Fibroblast of lung (primary cell): ENCODE measurements at regions not wholly inside any gene's neighbourhood (a gene's known extent, or its start where the extent isn't known, plus 50 kb on each side); places are given as distances from the start of the nearest gene placed in this dataset.

ENCODE experiments used
- DNase-seq, 2 donors: peaks; one replicate each; pipeline versions ENCODE4 v3.0.0 to v3.0.0-alpha.2; 2010; ENCODE audit warnings: low read depth in 2 of 2
- H2AFZ ChIP-seq: 2 replicates; pipeline ENCODE4 v1.5.1; 2012; ENCODE audit warnings: low read length, control low read depth, inconsistent platforms
- H3K27ac ChIP-seq: 2 replicates; pipeline ENCODE4 v1.5.1; 2011; ENCODE audit warnings: low read length, control low read depth; ENCODE audit not compliant: insufficient read depth
- H3K27me3 ChIP-seq: 2 replicates; pipeline ENCODE4 v1.5.1; 2011; ENCODE audit warnings: mild to moderate bottlenecking, low read length; ENCODE audit not compliant: control insufficient read depth, insufficient read depth
- H3K36me3 ChIP-seq: 2 replicates; pipeline ENCODE4 v1.5.1; 2011; ENCODE audit warnings: low read length; ENCODE audit not compliant: control insufficient read depth, insufficient read depth
- H3K4me1 ChIP-seq: 2 replicates; pipeline ENCODE4 v1.5.1; 2011; ENCODE audit warnings: low read length; ENCODE audit not compliant: control insufficient read depth, insufficient read depth; ENCODE audit errors: extremely low read depth
- H3K4me2 ChIP-seq: 2 replicates; pipeline ENCODE4 v1.5.1; 2011; ENCODE audit warnings: low read length, control low read depth; ENCODE audit not compliant: insufficient read depth; ENCODE audit errors: extremely low read depth
- H3K4me3 ChIP-seq, 4 experiments: fragments of 200-600 bp in 1 of 4; sonication (generic) in 1 of 4; replicated peaks in 1 of 4; 2 replicates each; pipeline ENCODE4 v1.5.1; 2011 to 2016; ENCODE audit warnings: low read length in 4 of 4, low read depth in 3 of 4, mild to moderate bottlenecking in 3 of 4, control low read depth in 2 of 4, inconsistent platforms in 1 of 4, mixed read lengths in 1 of 4; ENCODE audit not compliant: insufficient read depth in 1 of 4; ENCODE audit errors: control extremely low read depth in 1 of 4
- H3K79me2 ChIP-seq: 2 replicates; pipeline ENCODE4 v1.5.1; 2012; ENCODE audit warnings: mild to moderate bottlenecking, low read length, inconsistent platforms; ENCODE audit not compliant: control insufficient read depth, insufficient read depth
- H3K9ac ChIP-seq: 2 replicates; pipeline ENCODE4 v1.5.1; 2011; ENCODE audit warnings: mild to moderate bottlenecking, low read length, control low read depth; ENCODE audit not compliant: insufficient read depth
- H3K9me3 ChIP-seq: 2 replicates; pipeline ENCODE4 v1.5.1; 2012; ENCODE audit warnings: low read depth, low read length; ENCODE audit not compliant: control insufficient read depth, insufficient read depth
- H4K20me1 ChIP-seq: 2 replicates; pipeline ENCODE4 v1.5.1; 2011; ENCODE audit warnings: low read length; ENCODE audit not compliant: control insufficient read depth, insufficient read depth; ENCODE audit errors: extremely low read depth
- EZH2 ChIP-seq: IDR thresholded peaks from 2 replicates; pipeline ENCODE4 v1.5.1; 2012; ENCODE audit warnings: low read length, control low read depth, mild to moderate bottlenecking; ENCODE audit errors: missing control alignments
- TF ChIP-seq, protein P1 (sequence below), 2 donors: IDR thresholded peaks in 1 of 2; conservative IDR thresholded peaks in 1 of 2; 1 replicate in 1 of 2; 2 replicates in 1 of 2; pipeline ENCODE4 v1.5.1; 2011 to 2012; ENCODE audit warnings: low read length in 2 of 2, control low read depth in 1 of 2, inconsistent platforms in 1 of 2, low read depth in 1 of 2, mild to moderate bottlenecking in 1 of 2

DNA sequence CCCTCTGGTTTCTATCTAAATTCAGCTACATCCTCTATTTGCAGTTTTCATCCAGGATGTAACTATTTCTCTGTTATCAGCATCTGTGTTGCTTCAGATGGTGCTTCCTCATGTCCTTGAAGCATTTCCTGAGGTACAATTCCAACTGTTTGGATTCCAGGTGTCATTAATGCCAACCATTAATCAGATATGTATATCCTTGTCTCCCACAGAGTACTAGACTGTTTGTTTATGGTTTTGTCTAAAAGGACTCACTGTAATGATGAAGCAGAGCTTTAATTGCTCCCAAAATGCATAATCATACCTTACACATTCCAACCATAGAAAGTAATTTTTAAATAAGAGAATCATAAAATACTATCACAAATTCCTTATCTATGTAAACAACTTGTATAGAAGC, 288.5 kb upstream of the MME start:
- Histone ChIP-seq H2AFZ (no peak overlapping the region), H3K4me3 (no peak overlapping the region), H3K4me1 (peaks cover 7% of the 10 kb centered on the region), H3K4me2 (no peak overlapping the region), H3K79me2 (no peaks in the 10 kb centered on the region), H4K20me1 (no peaks in the 10 kb centered on the region), H3K9me3 (no peaks in the 10 kb centered on the region), H3K36me3 (no peaks in the 10 kb centered on the region), H3K9ac (no peak overlapping the region), H3K27ac (no peak overlapping the region), H3K27me3 (no peaks in the 10 kb centered on the region)
- no peak for DNase-seq
- TF ChIP-seq, protein P1, sequence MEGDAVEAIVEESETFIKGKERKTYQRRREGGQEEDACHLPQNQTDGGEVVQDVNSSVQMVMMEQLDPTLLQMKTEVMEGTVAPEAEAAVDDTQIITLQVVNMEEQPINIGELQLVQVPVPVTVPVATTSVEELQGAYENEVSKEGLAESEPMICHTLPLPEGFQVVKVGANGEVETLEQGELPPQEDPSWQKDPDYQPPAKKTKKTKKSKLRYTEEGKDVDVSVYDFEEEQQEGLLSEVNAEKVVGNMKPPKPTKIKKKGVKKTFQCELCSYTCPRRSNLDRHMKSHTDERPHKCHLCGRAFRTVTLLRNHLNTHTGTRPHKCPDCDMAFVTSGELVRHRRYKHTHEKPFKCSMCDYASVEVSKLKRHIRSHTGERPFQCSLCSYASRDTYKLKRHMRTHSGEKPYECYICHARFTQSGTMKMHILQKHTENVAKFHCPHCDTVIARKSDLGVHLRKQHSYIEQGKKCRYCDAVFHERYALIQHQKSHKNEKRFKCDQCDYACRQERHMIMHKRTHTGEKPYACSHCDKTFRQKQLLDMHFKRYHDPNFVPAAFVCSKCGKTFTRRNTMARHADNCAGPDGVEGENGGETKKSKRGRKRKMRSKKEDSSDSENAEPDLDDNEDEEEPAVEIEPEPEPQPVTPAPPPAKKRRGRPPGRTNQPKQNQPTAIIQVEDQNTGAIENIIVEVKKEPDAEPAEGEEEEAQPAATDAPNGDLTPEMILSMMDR (conservative IDR thresholded peaks at IDR 0.05 in 1 of 2, IDR thresholded peaks at IDR 0.05 in 1 of 2; ENCODE audit: low read depth in 1 of 2, low read length in 2 of 2): no peak
- no peak for TF ChIP-seq EZH2

DNA sequence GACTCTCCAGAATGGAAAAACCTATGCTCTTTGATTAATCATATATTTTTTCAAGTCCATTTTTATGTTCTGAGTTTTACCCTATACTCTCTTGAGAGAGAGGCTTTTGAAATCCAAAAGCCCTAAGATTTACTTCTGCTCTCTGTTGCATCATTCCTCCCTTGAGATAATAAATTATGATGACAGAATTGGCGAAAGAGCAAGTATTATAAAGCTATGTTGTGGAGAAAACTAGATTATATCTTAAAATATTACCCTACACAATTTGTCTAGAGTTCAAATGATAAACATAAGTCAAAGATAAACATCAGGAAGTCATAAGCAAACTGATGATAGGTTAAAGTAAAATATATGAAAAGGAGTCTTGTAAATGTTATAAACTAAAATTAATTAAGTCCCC, 293.4 kb upstream of the MME start:
- Histone ChIP-seq H3K36me3 (no peaks in the 10 kb centered on the region), H3K9ac (no peak overlapping the region), H3K4me2 (no peak overlapping the region), H3K79me2 (no peaks in the 10 kb centered on the region), H3K27me3 (no peaks in the 10 kb centered on the region), H2AFZ (no peak overlapping the region), H3K4me1 (no peaks in the 10 kb centered on the region), H3K4me3 (no peak overlapping the region), H3K27ac (no peak overlapping the region), H3K9me3 (no peaks in the 10 kb centered on the region), H4K20me1 (no peaks in the 10 kb centered on the region)
- no peak for TF ChIP-seq EZH2
- peak in 1 of 2 donors; percentile 92 for DNase-seq

DNA sequence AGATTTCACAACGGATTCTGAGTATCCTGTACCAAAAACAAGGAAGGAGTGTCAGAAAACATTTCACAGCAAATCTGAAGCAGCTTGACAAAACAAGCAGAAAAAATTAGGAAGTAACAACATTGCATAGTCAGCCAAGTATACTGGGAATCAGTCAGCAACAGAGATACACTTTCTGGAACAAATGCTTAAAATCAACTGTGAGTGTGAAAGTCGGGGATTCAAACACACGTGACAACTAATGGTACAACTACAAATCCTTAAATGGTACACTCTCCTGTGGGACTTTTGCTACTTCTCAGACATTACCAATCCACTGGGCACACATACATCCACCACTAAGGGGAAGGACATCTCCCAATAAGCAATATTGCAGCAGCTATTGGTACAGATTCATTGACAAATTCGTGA, 296.6 kb upstream of the MME start:
- TF ChIP-seq, protein P1 (conservative IDR thresholded peaks at IDR 0.05 in 1 of 2, IDR thresholded peaks at IDR 0.05 in 1 of 2; ENCODE audit: low read depth in 1 of 2, low read length in 2 of 2): no peak
- no peak for TF ChIP-seq EZH2
- Histone ChIP-seq H3K4me3 (no peak overlapping the region), H3K27ac (no peak overlapping the region), H3K9ac (no peak overlapping the region), H3K4me2 (no peak overlapping the region), H3K9me3 (no peaks in the 10 kb centered on the region), H4K20me1 (no peaks in the 10 kb centered on the region), H2AFZ (peak overlapping the region; percentile 26), H3K79me2 (no peaks in the 10 kb centered on the region), H3K36me3 (no peaks in the 10 kb centered on the region), H3K27me3 (no peaks in the 10 kb centered on the region), H3K4me1 (no peaks in the 10 kb centered on the region)
- peak in 1 of 2 donors; percentile 34 for DNase-seq
